KMS-11 (cell line): ENCODE measurements at regions not wholly inside any gene's neighbourhood (a gene's known extent, or its start where the extent isn't known, plus 50 kb on each side); places are given as distances from the start of the nearest gene placed in this dataset.
"Not testable (repeated sequence)": the region's sequence is repeated elsewhere in the genome, so short reads cannot be mapped to it uniquely, and the experiment has no call there.

Experiments used
- H2AFZ ChIP-seq: fragments of 200-600 bp; sonication (generic); 2 replicates; pipeline ENCODE4 v1.6.1; 2016; ENCODE audit warnings: antibody characterized with exemption, mixed run types, low read depth
- H3K27ac ChIP-seq: fragments of 200-600 bp; sonication (generic); 2 replicates; pipeline ENCODE4 v1.6.1; 2016; ENCODE audit warnings: mild to moderate bottlenecking, mixed run types
- H3K27me3 ChIP-seq: fragments of 200-600 bp; sonication (generic); 2 replicates; pipeline ENCODE4 v1.6.1; 2017; ENCODE audit warnings: mild to moderate bottlenecking, low read depth, mixed run types, moderate library complexity; ENCODE audit not compliant: insufficient read depth
- H3K36me3 ChIP-seq: fragments of 200-600 bp; sonication (generic); 2 replicates; pipeline ENCODE4 v1.6.1; 2017; ENCODE audit warnings: mild to moderate bottlenecking, mixed run types; ENCODE audit not compliant: insufficient read depth
- H3K4me1 ChIP-seq: fragments of 200-600 bp; sonication (generic); 2 replicates; pipeline ENCODE4 v1.6.1; 2016; ENCODE audit warnings: mild to moderate bottlenecking, low read depth, mixed run types; ENCODE audit not compliant: poor library complexity, severe bottlenecking
- H3K4me2 ChIP-seq: fragments of 200-600 bp; sonication (generic); 2 replicates; pipeline ENCODE4 v1.7.0; 2016; ENCODE audit warnings: mild to moderate bottlenecking, mixed run types
- H3K4me3 ChIP-seq: fragments of 200-600 bp; sonication (generic); IDR thresholded peaks from 2 replicates; pipeline ENCODE4 v1.6.1; 2017; ENCODE audit warnings: low read depth, low read length, mixed read lengths; ENCODE audit not compliant: insufficient read depth
- H3K79me2 ChIP-seq: fragments of 200-600 bp; sonication (generic); 2 replicates; pipeline ENCODE4 v1.6.1; 2016; ENCODE audit warnings: low read depth, mixed run types; ENCODE audit not compliant: insufficient read depth
- H3K9ac ChIP-seq: fragments of 200-600 bp; sonication (generic); 2 replicates; pipeline ENCODE4 v1.6.1; 2016; ENCODE audit warnings: mild to moderate bottlenecking, mixed run types
- H4K20me1 ChIP-seq: fragments of 200-600 bp; sonication (generic); 2 replicates; pipeline ENCODE4 v1.6.1; 2016; ENCODE audit warnings: mild to moderate bottlenecking, mixed run types; ENCODE audit not compliant: insufficient read depth
- CTCF ChIP-seq: fragments of 200-600 bp; sonication (generic); conservative IDR thresholded peaks from 2 replicates; pipeline ENCODE4 v1.6.1; 2017; ENCODE audit warnings: low read depth, mild to moderate bottlenecking, antibody characterized with exemption, low read length, moderate library complexity, mixed read lengths

GRCh38 chr2:16200554-16201193 lies 260.3 kb downstream of the MYCN start:
- Histone ChIP-seq H4K20me1 (no peaks in the 10 kb centered on the region), H3K79me2 (no peaks in the 10 kb centered on the region), H2AFZ (no peak overlapping the region), H3K4me2 (no peak overlapping the region), H3K9ac (no peak overlapping the region), H3K36me3 (no peaks in the 10 kb centered on the region), H3K27me3 (no peaks in the 10 kb centered on the region), H3K4me3 (no peak overlapping the region), H3K4me1 (no peaks in the 10 kb centered on the region), H3K27ac (no peak overlapping the region)
- TF ChIP-seq CTCF = no peak

GRCh38 chr2:16199882-16200553 lies 259.7 kb downstream of the MYCN start:
- TF ChIP-seq CTCF = no peak
- Histone ChIP-seq H3K4me1 (no peaks in the 10 kb centered on the region), H3K4me2 (no peak overlapping the region)

GRCh38 chr2:16199241-16199640 lies 258.9 kb downstream of the MYCN start:
- not testable (repeated sequence) for H3K36me3 ChIP-seq, H3K27ac ChIP-seq, H3K9ac ChIP-seq, H3K4me1 ChIP-seq, H3K4me2 ChIP-seq, H3K79me2 ChIP-seq, H4K20me1 ChIP-seq, H3K27me3 ChIP-seq, H2AFZ ChIP-seq, H3K4me3 ChIP-seq

More at GRCh38 chr2:16199882-16200553, 259.7 kb downstream of the MYCN start:
- no peak overlapping the region for H3K9ac ChIP-seq
- H3K27ac ChIP-seq = no peak overlapping the region
- no peaks in the 10 kb centered on the region for H3K27me3 ChIP-seq
- H4K20me1 ChIP-seq = no peaks in the 10 kb centered on the region
- H3K4me3 ChIP-seq = no peak overlapping the region
- H3K79me2 ChIP-seq = no peaks in the 10 kb centered on the region
- no peak overlapping the region for H2AFZ ChIP-seq
- no peaks in the 10 kb centered on the region for H3K36me3 ChIP-seq

- Histone ChIP-seq H3K36me3 (no peaks in the 10 kb centered on the region), H3K9ac (no peak overlapping the region), H3K4me3 (no peak overlapping the region), H3K4me2 (no peak overlapping the region), H3K79me2 (no peaks in the 10 kb centered on the region), H4K20me1 (no peaks in the 10 kb centered on the region), H2AFZ (no peak overlapping the region), H3K4me1 (no peaks in the 10 kb centered on the region), H3K27me3 (no peaks in the 10 kb centered on the region), H3K27ac (no peak overlapping the region)
- TF ChIP-seq CTCF = no peak
These were observed 258.0 kb downstream of the MYCN start for GRCh38 chr2:16198166-16198912.
